Endothelial cell of umbilical vein (primary cell): ENCODE measurements at regions not wholly inside any gene's neighbourhood (a gene's known extent, or its start where the extent isn't known, plus 50 kb on each side); places are given as distances from the start of the nearest gene placed in this dataset.

Experiments
- BruUV-seq: library from RNA; stranded (reverse); fragments of 400-500 nt; replicated peaks from 2 replicates; lab custom pipeline; 2021; lab: Mats Ljungman, UMichigan
- CTCF ChIA-PET: fragments of 300-600, 350-600 bp; sonication (Branson Sonifier 250); formaldehyde crosslinking; loops from one replicate; lab custom pipeline; 2021; ENCODE audit warnings: antibody characterized with exemption, inconsistent platforms; lab: Charles Lee
- POLR2A ChIA-PET: fragments of 300-600, 350-600 bp; sonication (Branson Sonifier 250); formaldehyde crosslinking; loops from one replicate; lab custom pipeline; 2021; ENCODE audit warnings: antibody characterized with exemption, inconsistent platforms; lab: Charles Lee
- DNase-seq: peaks from one replicate; pipeline ENCODE4 v3.0.0-alpha.2; 2011; ENCODE audit warnings: low read depth, low spot score
- FAIRE-seq: peaks from 2 replicates; lab custom pipeline; 2011; peaks lifted over from hg19 to GRCh38; lab: Jason Lieb, UNC
- H2AFZ ChIP-seq: 2 replicates; pipeline ENCODE4 v1.6.0; 2012; ENCODE audit warnings: low read depth, low read length, control low read depth, inconsistent platforms
- H3K27ac ChIP-seq: 2 replicates; pipeline ENCODE4 v1.5.1; 2011; ENCODE audit warnings: low read depth, mild to moderate bottlenecking, control low read depth, low read length, moderate library complexity; ENCODE audit not compliant: insufficient read depth
- H3K27me3 ChIP-seq, 2 experiments: 2 replicates each; pipeline versions ENCODE4 v1.6.0 to v1.6.1; 2011; ENCODE audit warnings: low read length in 2 of 2, mixed read lengths in 1 of 2; ENCODE audit not compliant: control insufficient read depth in 2 of 2, insufficient read depth in 2 of 2
- H3K36me3 ChIP-seq, 2 experiments: 2 replicates in 1 of 2; 3 replicates in 1 of 2; pipeline ENCODE4 v1.5.1; 2011; ENCODE audit warnings: low read length in 2 of 2, mild to moderate bottlenecking in 1 of 2, moderate library complexity in 1 of 2; ENCODE audit not compliant: control insufficient read depth in 2 of 2, insufficient read depth in 2 of 2; ENCODE audit errors: extremely low read depth in 1 of 2
- H3K4me1 ChIP-seq: 3 replicates; pipeline ENCODE4 v1.5.1; 2011; ENCODE audit warnings: mild to moderate bottlenecking, low read length; ENCODE audit not compliant: control insufficient read depth, insufficient read depth; ENCODE audit errors: extremely low read depth
- H3K4me2 ChIP-seq: 2 replicates; pipeline ENCODE4 v1.6.1; 2011; ENCODE audit warnings: low read length, control low read depth, mixed read lengths; ENCODE audit not compliant: insufficient read depth
- H3K4me3 ChIP-seq, 3 experiments: fragments of 200-600 bp in 1 of 3; sonication (generic), shearing (Covaris generic) in 1 of 3; replicated peaks in 1 of 3; 2 replicates each; pipeline ENCODE4 v1.5.1; 2011 to 2016; ENCODE audit warnings: control low read depth in 3 of 3, low read length in 3 of 3, mild to moderate bottlenecking in 2 of 3, inconsistent platforms in 1 of 3, low read depth in 1 of 3, moderate library complexity in 1 of 3; ENCODE audit not compliant: insufficient read depth in 1 of 3
- H3K79me2 ChIP-seq: 2 replicates; pipeline ENCODE4 v1.6.0; 2012; ENCODE audit warnings: low read length, inconsistent platforms; ENCODE audit not compliant: control insufficient read depth, insufficient read depth
- H3K9ac ChIP-seq: replicated peaks from 2 replicates; pipeline ENCODE3; 2011; ENCODE audit warnings: low read length, control low read depth; ENCODE audit not compliant: insufficient read depth; ENCODE audit errors: extremely low read depth
- H3K9me1 ChIP-seq: replicated peaks from 3 replicates; pipeline ENCODE4 v1.6.0; 2011; ENCODE audit warnings: mild to moderate bottlenecking, low read length; ENCODE audit not compliant: control insufficient read depth, insufficient read depth; ENCODE audit errors: extremely low read depth
- H3K9me3 ChIP-seq: replicated peaks from 2 replicates; pipeline ENCODE4 v1.5.1; 2012; ENCODE audit warnings: low read length, inconsistent platforms; ENCODE audit not compliant: control insufficient read depth, insufficient read depth
- H4K20me1 ChIP-seq: replicated peaks from 2 replicates; pipeline ENCODE3; 2011; ENCODE audit warnings: mild to moderate bottlenecking, low read length; ENCODE audit not compliant: control insufficient read depth, insufficient read depth; ENCODE audit errors: extremely low read depth
- CTCF ChIP-seq, 2 donors: IDR thresholded peaks; 1 replicate in 1 of 2; 2 replicates in 1 of 2; pipeline ENCODE4 v1.5.1; 2011; ENCODE audit warnings: low read length in 2 of 2, mild to moderate bottlenecking in 2 of 2, moderate library complexity in 2 of 2, control low read depth in 1 of 2, inconsistent platforms in 1 of 2, low read depth in 1 of 2; ENCODE audit not compliant: insufficient read depth in 1 of 2; ENCODE audit errors: extremely low read depth in 1 of 2
- EZH2 ChIP-seq: IDR thresholded peaks from 2 replicates; pipeline ENCODE4 v1.6.1; 2012; ENCODE audit warnings: borderline replicate concordance, low read depth, mild to moderate bottlenecking, moderate library complexity, low read length, inconsistent platforms; ENCODE audit not compliant: severe bottlenecking
- FOS ChIP-seq: IDR thresholded peaks from 2 replicates; pipeline ENCODE4 v1.6.1; 2011; ENCODE audit warnings: mild to moderate bottlenecking, low read length, moderate library complexity, borderline replicate concordance; ENCODE audit not compliant: insufficient read depth
- GATA2 ChIP-seq: IDR thresholded peaks from 2 replicates; pipeline ENCODE4 v1.7.0; 2011; ENCODE audit warnings: low read depth, mild to moderate bottlenecking, moderate library complexity, mixed read lengths, low read length; ENCODE audit not compliant: insufficient read length, insufficient read depth
- JUN ChIP-seq: IDR thresholded peaks from 2 replicates; pipeline ENCODE4 v1.6.1; 2011; ENCODE audit warnings: borderline replicate concordance, low read depth; ENCODE audit not compliant: insufficient read length, insufficient read depth
- MAX ChIP-seq: IDR thresholded peaks from 2 replicates; pipeline ENCODE4 v1.6.1; 2011; ENCODE audit not compliant: insufficient read depth, insufficient read length
- MYC ChIP-seq: IDR thresholded peaks from one replicate; pipeline ENCODE4 v1.6.1; 2011; ENCODE audit warnings: mild to moderate bottlenecking, low read depth, low read length
- POLR2A ChIP-seq: IDR thresholded peaks from 2 replicates; pipeline ENCODE4 v1.6.1; 2012; ENCODE audit warnings: low read depth, mild to moderate bottlenecking, control low read depth, low read length
- POLR2AphosphoS5 ChIP-seq: IDR thresholded peaks from 2 replicates; pipeline ENCODE4 v1.6.1; 2012; ENCODE audit warnings: low read depth, mild to moderate bottlenecking, control low read depth, low read length, moderate library complexity; ENCODE audit not compliant: insufficient read depth
- dilution Hi-C: fragments of 300-500 bp; cut with MboI; formaldehyde crosslinking; loops from one replicate; pipeline ENCODE4 v1.15.0; 2019; ENCODE audit warnings: low sequenced_read_pairs; ENCODE audit not compliant: extremely low pct_ligation_motif_present
- intact Hi-C: fragments of 100-400 bp; cut with micrococcal nuclease; formaldehyde crosslinking; loops from one replicate; pipeline ENCODE4 v1.10.0; 2022

DNA sequence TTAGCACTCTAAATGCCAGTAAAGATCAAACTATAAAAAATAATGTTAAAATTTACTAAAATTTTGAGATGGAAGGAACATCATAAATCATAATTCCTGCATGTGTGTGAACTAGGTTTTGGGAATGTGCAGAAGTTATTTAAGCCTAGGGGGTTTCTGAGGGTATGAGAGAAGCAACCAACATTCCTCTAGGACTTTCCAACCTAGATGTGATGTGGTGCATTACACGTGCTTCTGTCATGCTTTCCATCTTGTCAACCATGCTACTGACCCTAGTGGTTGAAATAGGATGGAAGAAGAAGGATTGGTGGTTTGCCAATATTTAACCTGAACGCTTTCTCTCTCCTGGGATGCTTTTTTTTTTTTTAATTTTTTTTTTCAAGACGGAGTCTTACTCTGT, 209.3 kb downstream of the AEBP2 start:
- Histone ChIP-seq H3K9me3 (peaks cover 3% of the 10 kb centered on the region), H3K4me1 (no peaks in the 10 kb centered on the region), H3K79me2 (no peaks in the 10 kb centered on the region), H3K9ac (no peak overlapping the region), H2AFZ (no peak overlapping the region), H4K20me1 (no peaks in the 10 kb centered on the region), H3K27me3 (no peaks in the 10 kb centered on the region), H3K4me3 (no peak overlapping the region), H3K27ac (no peak overlapping the region), H3K4me2 (no peak overlapping the region), H3K36me3 (no peaks in the 10 kb centered on the region), H3K9me1 (no peaks in the 10 kb centered on the region)
- FAIRE-seq = no peak
- ChIA-PET POLR2A (no interaction called here), CTCF (interaction anchor here (0.8 kb wide), 1 partner anchor 10 kb away, joined by 3 read pairs; no protein-coding TSS in a partner anchor)
- dilution Hi-C loops = no loop called here
- BruUV-seq = no TSS peak
- no peak for DNase-seq
- TF ChIP-seq MYC (no peak), EZH2 (no peak), FOS (no peak), GATA2 (no peak), POLR2AphosphoS5 (no peak), JUN (no peak), POLR2A (no peak), MAX (no peak), CTCF (IDR thresholded peaks at IDR 0.05; ENCODE audit: extremely low read depth in 1 of 2, insufficient read depth in 1 of 2, low read depth in 1 of 2, low read length in 2 of 2) (no peak)
- intact Hi-C loops = no loop called here
